ENCODE measurements at regions not wholly inside any gene's neighbourhood (a gene's known extent, or its start where the extent isn't known, plus 50 kb on each side); places are given as distances from the start of the nearest gene placed in this dataset.

DNA sequence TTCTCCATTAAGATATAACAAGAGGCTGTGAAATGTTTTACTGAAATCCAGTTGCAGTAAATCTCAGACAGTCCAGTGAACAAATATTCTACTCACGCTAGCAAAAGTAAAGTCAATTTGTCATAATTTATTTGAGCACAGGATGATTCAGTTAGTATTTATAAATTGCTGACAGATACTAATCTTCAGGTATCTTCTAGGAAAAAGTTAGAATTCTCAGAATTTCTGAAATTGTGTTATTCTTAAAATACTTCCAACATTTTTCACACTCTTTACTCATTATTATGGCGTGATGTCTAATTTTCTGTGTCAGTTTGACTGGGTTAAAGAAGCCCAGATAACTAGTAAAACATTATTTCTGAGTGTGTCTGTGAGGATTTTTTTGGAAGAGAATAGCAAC is 460.2 kb upstream of the ACVR2A start:
- Histone ChIP-seq H3K27ac (ENCODE audit: extremely low read depth, low read depth, low read length) (no peak overlapping the region), H3K36me3 (ENCODE audit: control insufficient read depth in 2 of 2, insufficient read depth in 1 of 2, low read length in 2 of 2) (no peaks in the 10 kb centered on the region), H3K9me3 (ENCODE audit: control insufficient read depth, insufficient read depth, low read depth, low read length) (no peaks in the 10 kb centered on the region), H3K4me1 (ENCODE audit: control insufficient read depth, insufficient read depth, low read length) (peaks cover 3% of the 10 kb centered on the region; the same call in 1 of the 2 replicates), H3K4me3 (ENCODE audit: low read depth, low read length) (no peak overlapping the region)
- ChIA-PET CTCF (no interaction called here), POLR2A (no interaction called here)
- TF ChIP-seq ZNF19 (tag by site-specific recombination; IDR thresholded peaks at IDR 0.05; ENCODE audit: low read depth), result no peak
- no peak for TF ChIP-seq ZNF776 (tag by site-specific recombination; IDR thresholded peaks at IDR 0.05; ENCODE audit: borderline replicate concordance)
- TF ChIP-seq TCF7L2 (IDR thresholded peaks at IDR 0.05; ENCODE audit: borderline replicate concordance, low read depth, low read length), result no peak
- no peak for TF ChIP-seq SCRT1 (tag by site-specific recombination; IDR thresholded peaks at IDR 0.05; ENCODE audit: borderline replicate concordance)
- TF ChIP-seq, protein P1, sequence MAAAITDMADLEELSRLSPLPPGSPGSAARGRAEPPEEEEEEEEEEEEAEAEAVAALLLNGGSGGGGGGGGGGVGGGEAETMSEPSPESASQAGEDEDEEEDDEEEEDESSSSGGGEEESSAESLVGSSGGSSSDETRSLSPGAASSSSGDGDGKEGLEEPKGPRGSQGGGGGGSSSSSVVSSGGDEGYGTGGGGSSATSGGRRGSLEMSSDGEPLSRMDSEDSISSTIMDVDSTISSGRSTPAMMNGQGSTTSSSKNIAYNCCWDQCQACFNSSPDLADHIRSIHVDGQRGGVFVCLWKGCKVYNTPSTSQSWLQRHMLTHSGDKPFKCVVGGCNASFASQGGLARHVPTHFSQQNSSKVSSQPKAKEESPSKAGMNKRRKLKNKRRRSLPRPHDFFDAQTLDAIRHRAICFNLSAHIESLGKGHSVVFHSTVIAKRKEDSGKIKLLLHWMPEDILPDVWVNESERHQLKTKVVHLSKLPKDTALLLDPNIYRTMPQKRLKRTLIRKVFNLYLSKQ (tag by site-specific recombination; IDR thresholded peaks at IDR 0.05; ENCODE audit: borderline replicate concordance), result no peak
- TF ChIP-seq ZBTB1 (tag by site-specific recombination; IDR thresholded peaks at IDR 0.05), result no peak
- TF ChIP-seq, protein P2, sequence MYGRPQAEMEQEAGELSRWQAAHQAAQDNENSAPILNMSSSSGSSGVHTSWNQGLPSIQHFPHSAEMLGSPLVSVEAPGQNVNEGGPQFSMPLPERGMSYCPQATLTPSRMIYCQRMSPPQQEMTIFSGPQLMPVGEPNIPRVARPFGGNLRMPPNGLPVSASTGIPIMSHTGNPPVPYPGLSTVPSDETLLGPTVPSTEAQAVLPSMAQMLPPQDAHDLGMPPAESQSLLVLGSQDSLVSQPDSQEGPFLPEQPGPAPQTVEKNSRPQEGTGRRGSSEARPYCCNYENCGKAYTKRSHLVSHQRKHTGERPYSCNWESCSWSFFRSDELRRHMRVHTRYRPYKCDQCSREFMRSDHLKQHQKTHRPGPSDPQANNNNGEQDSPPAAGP (tag by site-specific recombination; IDR thresholded peaks at IDR 0.05), result no peak
- no peak for TF ChIP-seq ZNF426 (tag by site-specific recombination; IDR thresholded peaks at IDR 0.05)

DNA sequence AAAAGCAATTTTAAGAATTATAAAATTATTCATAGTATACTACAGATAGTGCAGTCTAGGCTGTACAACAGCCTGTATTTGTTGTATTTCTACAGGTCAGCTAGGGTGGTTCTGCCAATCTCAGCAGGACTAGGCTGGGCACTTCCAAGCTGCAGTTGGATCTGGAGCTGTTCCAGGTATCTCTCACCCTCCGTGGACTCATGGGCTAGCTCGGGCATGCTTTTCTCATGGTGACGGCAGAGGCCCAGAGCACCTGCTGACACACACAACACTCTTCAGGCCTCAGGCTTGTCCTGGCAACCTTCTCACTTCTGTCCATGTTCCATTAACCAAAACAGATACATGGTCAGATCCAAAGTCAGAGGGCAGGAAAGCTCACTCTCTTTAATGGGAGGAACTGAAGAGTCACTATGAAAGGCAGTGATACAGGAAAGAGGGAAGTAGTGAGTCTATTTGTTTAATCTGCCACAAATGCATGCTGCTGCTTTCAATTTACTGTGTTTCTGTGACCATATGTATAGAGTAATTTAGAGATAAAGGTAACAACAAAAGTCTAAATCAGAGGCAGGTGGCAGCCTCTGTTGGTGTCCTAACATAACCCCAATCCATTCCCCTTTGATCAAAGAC is 462.4 kb upstream of the ACVR2A start:
- POLR2A ChIA-PET, result no interaction called here
- no peak overlapping the region for H3K4me3 ChIP-seq (ENCODE audit: low read depth, low read length)
- CTCF ChIA-PET, result no interaction called here
- H3K36me3 ChIP-seq (ENCODE audit: control insufficient read depth in 2 of 2, insufficient read depth in 1 of 2, low read length in 2 of 2), result no peaks in the 10 kb centered on the region
- peaks cover 3% of the 10 kb centered on the region; the same call in 1 of the 2 replicates for H3K4me1 ChIP-seq (ENCODE audit: control insufficient read depth, insufficient read depth, low read length)
- TF ChIP-seq ZIC2 (tag by site-specific recombination; IDR thresholded peaks at IDR 0.05) (peak; percentile 22; the same call in 1 of the 2 replicates), ZNF341 (tag by site-specific recombination; IDR thresholded peaks at IDR 0.05; ENCODE audit: low read depth) (0 out of 2 replicates have a peak, but pooled peaks have one; percentile 26), SP2 (tag by site-specific recombination; IDR thresholded peaks at IDR 0.05) (no peak)
- TF ChIP-seq, protein P3, sequence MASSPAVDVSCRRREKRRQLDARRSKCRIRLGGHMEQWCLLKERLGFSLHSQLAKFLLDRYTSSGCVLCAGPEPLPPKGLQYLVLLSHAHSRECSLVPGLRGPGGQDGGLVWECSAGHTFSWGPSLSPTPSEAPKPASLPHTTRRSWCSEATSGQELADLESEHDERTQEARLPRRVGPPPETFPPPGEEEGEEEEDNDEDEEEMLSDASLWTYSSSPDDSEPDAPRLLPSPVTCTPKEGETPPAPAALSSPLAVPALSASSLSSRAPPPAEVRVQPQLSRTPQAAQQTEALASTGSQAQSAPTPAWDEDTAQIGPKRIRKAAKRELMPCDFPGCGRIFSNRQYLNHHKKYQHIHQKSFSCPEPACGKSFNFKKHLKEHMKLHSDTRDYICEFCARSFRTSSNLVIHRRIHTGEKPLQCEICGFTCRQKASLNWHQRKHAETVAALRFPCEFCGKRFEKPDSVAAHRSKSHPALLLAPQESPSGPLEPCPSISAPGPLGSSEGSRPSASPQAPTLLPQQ (tag by site-specific recombination; IDR thresholded peaks at IDR 0.05), result 0 out of 2 replicates have a peak, but pooled peaks have one; percentile 13
- TF ChIP-seq, protein P4, sequence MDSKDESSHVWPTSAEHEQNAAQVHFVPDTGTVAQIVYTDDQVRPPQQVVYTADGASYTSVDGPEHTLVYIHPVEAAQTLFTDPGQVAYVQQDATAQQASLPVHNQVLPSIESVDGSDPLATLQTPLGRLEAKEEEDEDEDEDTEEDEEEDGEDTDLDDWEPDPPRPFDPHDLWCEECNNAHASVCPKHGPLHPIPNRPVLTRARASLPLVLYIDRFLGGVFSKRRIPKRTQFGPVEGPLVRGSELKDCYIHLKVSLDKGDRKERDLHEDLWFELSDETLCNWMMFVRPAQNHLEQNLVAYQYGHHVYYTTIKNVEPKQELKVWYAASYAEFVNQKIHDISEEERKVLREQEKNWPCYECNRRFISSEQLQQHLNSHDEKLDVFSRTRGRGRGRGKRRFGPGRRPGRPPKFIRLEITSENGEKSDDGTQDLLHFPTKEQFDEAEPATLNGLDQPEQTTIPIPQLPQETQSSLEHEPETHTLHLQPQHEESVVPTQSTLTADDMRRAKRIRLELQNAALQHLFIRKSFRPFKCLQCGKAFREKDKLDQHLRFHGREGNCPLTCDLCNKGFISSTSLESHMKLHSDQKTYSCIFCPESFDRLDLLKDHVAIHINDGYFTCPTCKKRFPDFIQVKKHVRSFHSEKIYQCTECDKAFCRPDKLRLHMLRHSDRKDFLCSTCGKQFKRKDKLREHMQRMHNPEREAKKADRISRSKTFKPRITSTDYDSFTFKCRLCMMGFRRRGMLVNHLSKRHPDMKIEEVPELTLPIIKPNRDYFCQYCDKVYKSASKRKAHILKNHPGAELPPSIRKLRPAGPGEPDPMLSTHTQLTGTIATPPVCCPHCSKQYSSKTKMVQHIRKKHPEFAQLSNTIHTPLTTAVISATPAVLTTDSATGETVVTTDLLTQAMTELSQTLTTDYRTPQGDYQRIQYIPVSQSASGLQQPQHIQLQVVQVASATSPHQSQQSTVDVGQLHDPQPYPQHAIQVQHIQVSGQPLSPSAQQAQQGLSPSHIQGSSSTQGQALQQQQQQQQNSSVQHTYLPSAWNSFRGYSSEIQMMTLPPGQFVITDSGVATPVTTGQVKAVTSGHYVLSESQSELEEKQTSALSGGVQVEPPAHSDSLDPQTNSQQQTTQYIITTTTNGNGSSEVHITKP (tag by site-specific recombination; IDR thresholded peaks at IDR 0.05), result peak; percentile 69
- H3K9me3 ChIP-seq (ENCODE audit: control insufficient read depth, insufficient read depth, low read depth, low read length), result no peaks in the 10 kb centered on the region
- no peak overlapping the region for H3K27ac ChIP-seq (ENCODE audit: extremely low read depth, low read depth, low read length)

Measured in HEK293 (cell line).